Epithelial cell of esophagus (primary cell): ENCODE measurements at regions not wholly inside any gene's neighbourhood (a gene's known extent, or its start where the extent isn't known, plus 50 kb on each side); places are given as distances from the start of the nearest gene placed in this dataset.
A peak's percentile ranks its signal among the peaks of the same experiment; 100 is the strongest.

ENCODE experiments used
- DNase-seq: peaks from one replicate; pipeline ENCODE4 v3.0.0; 2010; ENCODE audit warnings: low read depth
- H3K4me3 ChIP-seq: 2 replicates; pipeline ENCODE4 v1.5.1; 2011; ENCODE audit warnings: mild to moderate bottlenecking, low read length, control low read depth
- TF ChIP-seq, protein P1 (sequence below): IDR thresholded peaks from 2 replicates; pipeline ENCODE4 v1.5.1; 2011; ENCODE audit warnings: low read depth, mild to moderate bottlenecking, low read length, control low read depth, inconsistent platforms; ENCODE audit not compliant: insufficient read depth; ENCODE audit errors: missing control alignments

DNA sequence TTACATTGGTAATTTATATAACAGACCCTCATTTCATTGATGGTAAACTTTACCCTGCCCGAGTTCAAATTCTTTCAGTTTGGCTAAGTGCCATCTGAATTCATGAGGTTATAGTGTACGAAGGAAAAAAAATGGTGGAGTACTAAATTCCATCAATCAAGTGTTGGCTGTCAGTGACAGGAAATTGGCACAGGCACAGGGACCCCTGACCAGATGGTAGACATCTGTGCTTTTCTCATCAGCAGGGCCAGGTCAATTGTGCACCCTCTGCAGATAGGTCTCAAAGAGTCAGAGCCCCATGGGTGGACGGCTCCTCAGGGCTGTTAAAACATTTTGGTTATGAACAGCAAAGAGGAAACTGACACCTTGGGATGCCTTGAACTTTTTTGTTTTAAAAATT is 439.2 kb downstream of the SETBP1 start:
- H3K4me3 ChIP-seq, result no peak overlapping the region
- no peak for DNase-seq
- TF ChIP-seq, protein P1, sequence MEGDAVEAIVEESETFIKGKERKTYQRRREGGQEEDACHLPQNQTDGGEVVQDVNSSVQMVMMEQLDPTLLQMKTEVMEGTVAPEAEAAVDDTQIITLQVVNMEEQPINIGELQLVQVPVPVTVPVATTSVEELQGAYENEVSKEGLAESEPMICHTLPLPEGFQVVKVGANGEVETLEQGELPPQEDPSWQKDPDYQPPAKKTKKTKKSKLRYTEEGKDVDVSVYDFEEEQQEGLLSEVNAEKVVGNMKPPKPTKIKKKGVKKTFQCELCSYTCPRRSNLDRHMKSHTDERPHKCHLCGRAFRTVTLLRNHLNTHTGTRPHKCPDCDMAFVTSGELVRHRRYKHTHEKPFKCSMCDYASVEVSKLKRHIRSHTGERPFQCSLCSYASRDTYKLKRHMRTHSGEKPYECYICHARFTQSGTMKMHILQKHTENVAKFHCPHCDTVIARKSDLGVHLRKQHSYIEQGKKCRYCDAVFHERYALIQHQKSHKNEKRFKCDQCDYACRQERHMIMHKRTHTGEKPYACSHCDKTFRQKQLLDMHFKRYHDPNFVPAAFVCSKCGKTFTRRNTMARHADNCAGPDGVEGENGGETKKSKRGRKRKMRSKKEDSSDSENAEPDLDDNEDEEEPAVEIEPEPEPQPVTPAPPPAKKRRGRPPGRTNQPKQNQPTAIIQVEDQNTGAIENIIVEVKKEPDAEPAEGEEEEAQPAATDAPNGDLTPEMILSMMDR, result no peak

GRCh38 chr18:45121146-45121545 is 440.5 kb downstream of the SETBP1 start:
- no peak overlapping the region for H3K4me3 ChIP-seq
- TF ChIP-seq, protein P1, result no peak
- no peak for DNase-seq

GRCh38 chr18:45122506-45122905 is 441.8 kb downstream of the SETBP1 start:
- TF ChIP-seq, protein P1, result no peak
- H3K4me3 ChIP-seq, result no peak overlapping the region
- peak; percentile 26 for DNase-seq

DNA sequence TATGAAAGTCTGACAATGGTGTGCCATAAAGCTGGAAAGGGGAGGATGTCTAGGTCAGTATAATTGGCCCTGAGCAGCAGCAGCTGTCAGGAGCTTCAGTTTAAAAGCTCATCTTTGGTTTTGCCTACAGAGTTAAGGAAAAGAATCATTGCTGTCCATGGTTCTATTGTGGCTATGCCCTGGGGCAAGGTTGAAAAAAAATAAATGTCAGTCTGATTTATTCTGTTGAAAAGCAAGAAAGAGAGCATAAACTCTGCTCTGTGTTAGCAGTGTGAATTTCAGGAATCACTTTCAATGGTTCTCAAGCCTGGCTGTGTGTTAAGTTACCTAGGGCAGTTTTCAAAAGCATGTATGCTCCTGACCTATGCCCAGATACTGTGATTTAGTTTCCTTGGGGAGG is 446.7 kb downstream of the SETBP1 start:
- H3K4me3 ChIP-seq, result no peak overlapping the region
- TF ChIP-seq, protein P1, result no peak
- no peak for DNase-seq

- no peak overlapping the region for H3K4me3 ChIP-seq
- DNase-seq, result no peak
- TF ChIP-seq, protein P1, result no peak
These were observed 452.6 kb downstream of the SETBP1 start for GRCh38 chr18:45133276-45133675.

- TF ChIP-seq, protein P1, result no peak
- no peak for DNase-seq
- H3K4me3 ChIP-seq, result no peak overlapping the region
These were observed 455.8 kb downstream of the SETBP1 start for GRCh38 chr18:45136381-45137086.

GRCh38 chr18:45137087-45137419 is 456.4 kb downstream of the SETBP1 start:
- no peak overlapping the region for H3K4me3 ChIP-seq
- TF ChIP-seq, protein P1, result no peak
- no peak for DNase-seq
